ENCODE measurements at regions not wholly inside any gene's neighbourhood (a gene's known extent, or its start where the extent isn't known, plus 50 kb on each side); places are given as distances from the start of the nearest gene placed in this dataset.

DNA sequence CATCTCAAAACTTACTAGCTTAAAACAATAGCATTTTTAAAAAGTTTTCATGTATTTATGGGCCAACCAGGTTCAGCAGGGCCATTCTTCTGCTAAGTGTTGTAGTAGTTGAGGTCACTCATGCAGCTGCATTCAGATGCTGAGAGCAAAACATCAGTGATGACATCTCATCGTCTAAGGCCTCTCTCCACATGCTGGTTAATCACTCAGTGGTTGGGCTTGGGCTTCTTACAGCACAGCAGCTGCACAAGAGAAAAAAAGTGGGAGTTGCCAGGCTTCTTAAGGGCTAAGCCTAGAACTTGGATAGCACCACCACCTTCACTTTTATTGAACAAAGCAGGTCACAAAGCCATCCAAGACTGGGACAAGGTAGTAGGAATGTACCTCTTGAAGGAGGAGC, 190.3 kb downstream of the IRS1 start:
- no peak for TF ChIP-seq POLR2A (IDR thresholded peaks at IDR 0.05)
- TF ChIP-seq, protein P1, sequence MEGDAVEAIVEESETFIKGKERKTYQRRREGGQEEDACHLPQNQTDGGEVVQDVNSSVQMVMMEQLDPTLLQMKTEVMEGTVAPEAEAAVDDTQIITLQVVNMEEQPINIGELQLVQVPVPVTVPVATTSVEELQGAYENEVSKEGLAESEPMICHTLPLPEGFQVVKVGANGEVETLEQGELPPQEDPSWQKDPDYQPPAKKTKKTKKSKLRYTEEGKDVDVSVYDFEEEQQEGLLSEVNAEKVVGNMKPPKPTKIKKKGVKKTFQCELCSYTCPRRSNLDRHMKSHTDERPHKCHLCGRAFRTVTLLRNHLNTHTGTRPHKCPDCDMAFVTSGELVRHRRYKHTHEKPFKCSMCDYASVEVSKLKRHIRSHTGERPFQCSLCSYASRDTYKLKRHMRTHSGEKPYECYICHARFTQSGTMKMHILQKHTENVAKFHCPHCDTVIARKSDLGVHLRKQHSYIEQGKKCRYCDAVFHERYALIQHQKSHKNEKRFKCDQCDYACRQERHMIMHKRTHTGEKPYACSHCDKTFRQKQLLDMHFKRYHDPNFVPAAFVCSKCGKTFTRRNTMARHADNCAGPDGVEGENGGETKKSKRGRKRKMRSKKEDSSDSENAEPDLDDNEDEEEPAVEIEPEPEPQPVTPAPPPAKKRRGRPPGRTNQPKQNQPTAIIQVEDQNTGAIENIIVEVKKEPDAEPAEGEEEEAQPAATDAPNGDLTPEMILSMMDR (IDR thresholded peaks at IDR 0.05), result no peak

Data from heart left ventricle (tissue), 13 donors.